ENCODE measurements at regions not wholly inside any gene's neighbourhood (a gene's known extent, or its start where the extent isn't known, plus 50 kb on each side); places are given as distances from the start of the nearest gene placed in this dataset.

GRCh38 chr7:81468526-81468925 lies 301.3 kb downstream of the HGF start:
- TF ChIP-seq, protein P1, sequence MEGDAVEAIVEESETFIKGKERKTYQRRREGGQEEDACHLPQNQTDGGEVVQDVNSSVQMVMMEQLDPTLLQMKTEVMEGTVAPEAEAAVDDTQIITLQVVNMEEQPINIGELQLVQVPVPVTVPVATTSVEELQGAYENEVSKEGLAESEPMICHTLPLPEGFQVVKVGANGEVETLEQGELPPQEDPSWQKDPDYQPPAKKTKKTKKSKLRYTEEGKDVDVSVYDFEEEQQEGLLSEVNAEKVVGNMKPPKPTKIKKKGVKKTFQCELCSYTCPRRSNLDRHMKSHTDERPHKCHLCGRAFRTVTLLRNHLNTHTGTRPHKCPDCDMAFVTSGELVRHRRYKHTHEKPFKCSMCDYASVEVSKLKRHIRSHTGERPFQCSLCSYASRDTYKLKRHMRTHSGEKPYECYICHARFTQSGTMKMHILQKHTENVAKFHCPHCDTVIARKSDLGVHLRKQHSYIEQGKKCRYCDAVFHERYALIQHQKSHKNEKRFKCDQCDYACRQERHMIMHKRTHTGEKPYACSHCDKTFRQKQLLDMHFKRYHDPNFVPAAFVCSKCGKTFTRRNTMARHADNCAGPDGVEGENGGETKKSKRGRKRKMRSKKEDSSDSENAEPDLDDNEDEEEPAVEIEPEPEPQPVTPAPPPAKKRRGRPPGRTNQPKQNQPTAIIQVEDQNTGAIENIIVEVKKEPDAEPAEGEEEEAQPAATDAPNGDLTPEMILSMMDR (IDR thresholded peaks at IDR 0.05; ENCODE audit: low read depth, low read length), result no peak
- no peak for TF ChIP-seq MAX (IDR thresholded peaks at IDR 0.05; ENCODE audit: low read depth, low read length)
